DMS 273 treated with DMSO at 0.1 percent for 48 hours (cell line): ENCODE measurements at regions not wholly inside any gene's neighbourhood (a gene's known extent, or its start where the extent isn't known, plus 50 kb on each side); places are given as distances from the start of the nearest gene placed in this dataset.

ENCODE experiments used
- DNase-seq: peaks from one replicate; lab custom pipeline; 2025; lab: John Stamatoyannopoulos, UW

GRCh38 chr11:37762079-37762478, 1164.0 kb upstream of the RAG2 start:
- no peak for DNase-seq

GRCh38 chr11:37755521-37755920, 1157.5 kb upstream of the RAG2 start:
- DNase-seq: no peak

GRCh38 chr11:37748641-37749040, 1150.6 kb upstream of the RAG2 start:
- no peak for DNase-seq

GRCh38 chr11:37747121-37747520, 1149.1 kb upstream of the RAG2 start:
- DNase-seq: no peak

DNA sequence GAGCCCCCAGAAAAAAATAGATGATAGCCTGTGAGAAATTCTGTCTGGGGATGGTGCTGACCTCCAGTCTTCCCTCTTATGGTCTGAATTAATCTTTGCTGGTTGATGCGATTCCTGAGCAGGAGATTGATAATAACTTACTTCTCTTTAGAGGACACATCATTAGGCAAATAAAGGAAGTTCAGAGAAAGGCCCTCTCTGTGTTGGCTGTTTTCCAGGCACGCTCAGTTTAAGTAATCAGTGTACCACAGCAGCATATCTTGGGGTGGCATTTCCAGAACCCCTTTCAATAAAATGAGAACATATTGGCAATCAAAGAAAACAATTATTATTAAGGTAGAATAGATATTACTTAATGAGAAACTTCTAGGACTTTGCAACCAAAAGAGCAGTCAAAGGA, 1129.3 kb upstream of the RAG2 start:
- DNase-seq: no peak

GRCh38 chr11:37724315-37724714, 1126.3 kb upstream of the RAG2 start:
- DNase-seq: no peak

- no peak for DNase-seq
Measured at GRCh38 chr11:37721485-37721884, 1123.4 kb upstream of the RAG2 start.

DNA sequence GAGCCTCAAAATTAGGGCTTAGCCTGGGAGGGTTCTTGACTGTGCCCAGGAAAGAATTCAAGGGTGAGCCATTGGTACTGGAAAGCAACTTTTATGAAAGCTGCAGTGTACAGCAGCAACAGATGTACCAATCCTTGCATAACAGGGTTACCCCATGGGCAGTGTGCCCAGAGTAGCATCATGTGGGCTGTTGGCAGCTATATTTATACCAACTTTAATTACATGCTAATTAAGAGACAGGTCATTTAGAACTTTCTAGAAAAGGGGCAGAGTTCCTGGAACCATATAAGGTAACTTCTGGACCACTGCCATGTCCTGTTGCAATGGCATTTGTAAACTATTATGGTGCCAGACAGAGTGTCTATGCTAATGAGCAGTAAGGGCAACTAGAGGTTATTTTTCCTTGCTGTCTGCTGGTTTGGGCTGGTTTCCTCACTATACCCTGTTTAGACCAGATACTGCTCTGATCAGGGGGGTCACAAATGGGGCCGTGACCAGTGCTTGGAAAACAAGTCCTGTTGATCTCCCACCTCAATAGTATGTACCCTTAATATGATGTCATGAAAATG, 1120.5 kb upstream of the RAG2 start:
- DNase-seq: no peak

- DNase-seq: no peak
Measured at GRCh38 chr11:37712251-37712650, 1114.2 kb upstream of the RAG2 start.

DNA sequence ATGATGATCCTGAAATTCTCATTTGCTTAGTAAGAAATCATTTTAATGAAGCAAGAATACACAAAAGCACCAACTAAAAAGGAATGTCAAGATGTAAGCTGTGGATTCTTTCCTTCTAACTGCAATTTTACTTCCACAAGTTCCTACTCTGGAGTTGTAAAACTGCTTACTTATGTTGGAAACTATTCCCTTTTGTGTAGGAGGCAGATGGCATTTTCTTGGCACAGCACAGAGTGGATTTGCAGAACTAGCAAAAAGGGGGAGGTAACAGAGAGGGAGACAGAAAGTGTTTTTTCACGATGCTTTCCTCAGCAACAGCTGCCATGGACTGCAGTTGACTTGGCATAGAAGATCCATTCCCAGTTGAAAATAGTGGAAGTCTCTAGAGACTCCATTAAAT, 1112.0 kb upstream of the RAG2 start:
- no peak for DNase-seq

GRCh38 chr11:37704791-37705190, 1106.8 kb upstream of the RAG2 start:
- DNase-seq: no peak

GRCh38 chr11:37699644-37700043, 1101.6 kb upstream of the RAG2 start:
- DNase-seq: no peak

DNA sequence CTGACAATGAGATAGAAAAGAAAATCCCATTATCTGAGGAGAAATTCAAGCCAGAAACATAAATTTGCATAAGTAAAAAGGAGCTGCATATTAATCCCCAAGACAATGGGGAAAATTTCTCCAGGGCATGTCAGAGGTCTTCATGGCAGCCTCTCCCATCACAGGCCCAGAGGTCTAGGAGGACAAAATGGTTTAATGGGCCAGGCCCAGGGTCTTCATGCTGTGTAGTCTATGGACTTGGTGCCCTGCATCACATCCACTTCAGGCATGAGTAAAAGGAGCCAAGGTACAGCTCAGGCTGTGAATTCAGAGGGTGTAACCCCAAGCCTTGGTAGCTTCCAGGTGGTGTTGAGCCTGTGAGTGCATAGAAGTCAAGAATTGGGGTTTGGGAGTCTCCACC, 1097.2 kb upstream of the RAG2 start:
- no peak for DNase-seq

DNA sequence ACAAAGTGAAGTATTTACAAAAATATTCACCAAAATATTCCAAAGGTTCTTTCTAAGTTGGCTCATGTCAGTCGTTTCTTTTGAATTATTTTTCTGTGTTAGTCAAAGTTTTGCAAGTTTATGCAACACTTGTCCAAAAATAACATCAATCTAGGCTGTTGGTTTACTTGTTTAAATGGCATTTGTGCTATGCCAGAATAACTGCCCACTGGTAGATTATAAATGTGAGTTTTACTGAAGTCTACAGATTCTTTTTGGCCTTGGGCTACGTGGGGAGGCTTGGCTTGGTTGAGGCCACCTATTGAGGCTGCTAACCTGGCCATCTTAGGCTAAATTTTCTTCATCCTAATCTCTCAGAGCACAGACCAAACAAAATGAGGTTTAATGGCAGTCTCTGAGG, 1091.9 kb upstream of the RAG2 start:
- DNase-seq: no peak

DNA sequence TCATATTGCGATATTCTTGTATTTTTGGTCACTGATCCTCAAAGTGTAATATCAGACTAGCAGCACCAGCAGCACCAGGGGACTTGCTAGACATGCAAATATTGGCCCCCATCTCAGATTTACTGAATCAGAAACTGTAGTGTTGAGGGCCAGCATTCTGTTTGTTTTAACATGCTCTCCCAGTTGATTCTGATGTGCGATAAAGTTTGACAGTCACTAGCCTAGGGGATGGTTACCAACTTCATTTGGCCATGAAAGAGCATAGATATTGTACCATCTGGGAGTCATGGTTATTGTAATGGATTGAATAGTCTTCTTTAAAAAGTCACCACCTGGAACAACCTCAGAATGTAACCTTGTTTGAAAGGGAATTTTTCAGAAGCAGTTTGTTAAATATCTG, 1090.4 kb upstream of the RAG2 start:
- no peak for DNase-seq

- DNase-seq: no peak
Measured at GRCh38 chr11:37687130-37687529, 1089.1 kb upstream of the RAG2 start.

GRCh38 chr11:37671321-37671720, 1073.3 kb upstream of the RAG2 start:
- DNase-seq: no peak

DNA sequence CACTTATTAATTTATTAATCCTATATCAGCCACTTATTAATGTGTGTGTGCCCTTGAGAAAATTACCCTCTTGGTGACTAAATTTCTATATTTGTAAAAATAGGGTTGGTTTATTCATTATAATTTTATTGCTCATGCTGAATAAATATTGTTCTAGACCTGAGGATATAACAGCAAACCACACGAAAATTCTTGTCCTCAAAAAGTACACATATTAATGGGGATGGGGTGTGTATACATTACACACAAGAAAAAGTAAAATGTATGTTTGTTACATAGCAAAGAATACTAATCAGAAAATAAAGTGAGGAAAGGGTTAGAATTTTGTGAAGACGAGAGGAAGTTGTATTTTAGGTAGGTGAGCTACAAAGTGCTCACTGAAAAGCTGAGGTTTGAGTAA, 1068.9 kb upstream of the RAG2 start:
- DNase-seq: no peak

- DNase-seq: no peak
Measured at GRCh38 chr11:37657645-37658044, 1059.6 kb upstream of the RAG2 start.

- no peak for DNase-seq
Measured at GRCh38 chr11:37647767-37648166, 1049.7 kb upstream of the RAG2 start.

DNA sequence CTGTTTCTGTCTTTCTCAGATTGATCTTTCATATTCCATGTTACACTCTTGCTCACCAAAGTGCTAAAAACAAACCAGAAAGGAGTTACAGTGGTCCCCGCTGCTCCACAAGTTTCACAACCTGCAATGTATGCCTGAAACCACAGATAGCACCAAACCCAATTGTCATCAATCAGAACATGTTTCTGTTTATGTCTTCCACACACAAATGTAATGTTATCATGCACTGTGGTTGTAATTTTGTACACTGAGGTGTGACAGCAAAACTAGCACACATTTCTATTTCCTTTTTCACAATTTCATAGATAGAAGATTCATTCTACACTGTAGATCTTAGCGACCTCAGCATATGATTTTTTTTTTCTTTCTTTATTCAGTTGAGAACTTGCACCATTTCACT, 1045.9 kb upstream of the RAG2 start:
- no peak for DNase-seq

GRCh38 chr11:37642296-37642695, 1044.3 kb upstream of the RAG2 start:
- DNase-seq: no peak

DNA sequence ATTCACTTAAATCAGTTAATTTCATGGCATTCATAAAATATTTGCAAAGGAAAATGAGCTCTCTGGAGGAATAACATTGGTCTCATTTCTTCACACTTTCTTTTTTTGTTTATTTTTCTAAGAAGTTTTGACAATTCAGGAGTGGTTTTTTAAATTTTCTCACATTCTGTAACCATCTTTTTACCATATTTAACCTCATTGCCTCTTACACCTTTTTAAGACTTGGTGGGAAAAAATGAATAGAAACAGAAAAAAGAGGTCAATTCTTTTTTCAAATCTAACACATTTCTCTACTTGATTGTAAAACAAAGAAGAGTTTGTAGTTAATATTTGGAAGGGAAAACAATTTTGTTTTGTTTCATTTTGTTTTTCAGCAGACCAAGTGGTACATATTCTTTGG, 1034.7 kb upstream of the RAG2 start:
- no peak for DNase-seq

- no peak for DNase-seq
Measured at GRCh38 chr11:37630866-37631265, 1032.8 kb upstream of the RAG2 start.

DNA sequence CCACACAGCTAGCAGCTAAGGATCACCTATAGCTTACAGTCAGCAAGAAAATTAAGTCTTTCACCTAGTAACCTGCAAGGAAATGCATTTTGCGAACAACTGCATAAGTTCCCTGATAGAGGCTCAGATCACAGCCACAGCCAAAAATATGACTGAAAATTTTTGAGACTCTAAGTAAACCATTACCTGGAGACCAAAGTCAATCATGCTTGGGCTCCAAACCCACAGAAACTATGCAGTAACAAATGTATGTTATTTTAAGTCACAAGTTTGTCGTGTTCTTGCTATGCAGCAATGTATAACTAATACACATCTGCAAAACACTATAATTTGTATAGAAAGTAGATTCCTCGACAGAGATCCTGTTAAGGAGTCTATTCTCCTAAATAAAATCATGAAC, 1025.7 kb upstream of the RAG2 start:
- no peak for DNase-seq
